HepG2 (cell line): ENCODE measurements at regions not wholly inside any gene's neighbourhood (a gene's known extent, or its start where the extent isn't known, plus 50 kb on each side); places are given as distances from the start of the nearest gene placed in this dataset.

Experiments used
- ATAC-seq: fragments of 200-7000 bp; cut with Tn5 transposase; 3 replicates; pipeline ENCODE4 v1.9.1; 2020; ENCODE audit warnings: mild to moderate bottlenecking, moderate library complexity
- BruUV-seq: library from RNA; stranded (reverse); fragments of 400-500 nt; replicated peaks from 2 replicates; lab custom pipeline; 2021; lab: Mats Ljungman, UMichigan
- CTCF ChIA-PET: fragments of 300-600 bp; formaldehyde crosslinking; extraction: SDS; loops from one replicate; lab custom pipeline; 2021; ENCODE audit warnings: low total read pairs, inconsistent platforms, low intra/inter-chr PET ratio; lab: Yijun Ruan, JAX
- POLR2A ChIA-PET: fragments of 350-600 bp; sonication (Branson Sonifier 250); formaldehyde crosslinking; loops from one replicate; lab custom pipeline; 2020; ENCODE audit warnings: antibody characterized with exemption, inconsistent platforms; lab: Yijun Ruan, JAX
- DNase-seq: peaks from one replicate; pipeline ENCODE4 v3.0.0-alpha.2; 2015; ENCODE audit warnings: low spot score
- FAIRE-seq: peaks from 3 replicates; lab custom pipeline; 2011; peaks lifted over from hg19 to GRCh38; lab: Jason Lieb, UNC
- H2AFZ ChIP-seq: one replicate; pipeline ENCODE4 v1.6.1; 2011; ENCODE audit warnings: low read length, inconsistent platforms
- H3K27ac ChIP-seq: fragments of 300-600 bp; 3 replicates; pipeline ENCODE4 v1.8.0; 2011; ENCODE audit warnings: mixed run types, mild to moderate bottlenecking, mixed read lengths, low read length, inconsistent platforms; ENCODE audit not compliant: insufficient read depth; ENCODE audit errors: extremely low read length
- H3K27me3 ChIP-seq, 2 experiments: fragments of 200-600 bp in 1 of 2; 2 replicates in 1 of 2; 3 replicates in 1 of 2; pipeline versions ENCODE4 v1.6.0 to v1.8.0; 2011; ENCODE audit warnings: low read length in 2 of 2, mild to moderate bottlenecking in 2 of 2, moderate library complexity in 2 of 2, inconsistent platforms in 1 of 2; ENCODE audit not compliant: insufficient read depth in 2 of 2, control insufficient read depth in 1 of 2
- H3K36me3 ChIP-seq, 2 experiments: fragments of 200-600 bp in 1 of 2; replicated peaks in 1 of 2; 2 replicates in 1 of 2; 3 replicates in 1 of 2; pipeline versions ENCODE4 v1.5.1 to v1.8.0; 2011; ENCODE audit warnings: low read length in 2 of 2, inconsistent platforms in 1 of 2; ENCODE audit not compliant: insufficient read depth in 2 of 2, control insufficient read depth in 1 of 2
- H3K4me1 ChIP-seq: 2 replicates; pipeline ENCODE4 v1.5.1; 2012; ENCODE audit warnings: low read length, inconsistent platforms; ENCODE audit not compliant: insufficient read depth
- H3K4me2 ChIP-seq: 2 replicates; pipeline ENCODE4 v1.6.0; 2011; ENCODE audit warnings: low read depth, low read length, inconsistent platforms
- H3K4me3 ChIP-seq, 3 experiments: fragments of 200-600 bp in 1 of 3; sonication (generic), shearing (Covaris generic) in 1 of 3; replicated peaks in 1 of 3; 2 replicates each; pipeline ENCODE4 v1.5.1; 2011 to 2016; ENCODE audit warnings: low read length in 3 of 3, inconsistent platforms in 2 of 3, low read depth in 2 of 3, mild to moderate bottlenecking in 2 of 3, control low read depth in 1 of 3, mixed read lengths in 1 of 3; ENCODE audit not compliant: insufficient read depth in 1 of 3
- H3K79me2 ChIP-seq: one replicate; pipeline ENCODE4 v1.6.1; 2011; ENCODE audit warnings: low read length, inconsistent platforms; ENCODE audit not compliant: insufficient read depth
- H3K9ac ChIP-seq: 2 replicates; pipeline ENCODE4 v1.6.0; 2011; ENCODE audit warnings: mild to moderate bottlenecking, low read depth, low read length, inconsistent platforms; ENCODE audit not compliant: insufficient read depth
- H3K9me3 ChIP-seq: 2 replicates; pipeline ENCODE4 v1.5.1; 2012; ENCODE audit warnings: mild to moderate bottlenecking, low read length
- H4K20me1 ChIP-seq: 2 replicates; pipeline ENCODE4 v1.6.0; 2011; ENCODE audit warnings: inconsistent platforms, mild to moderate bottlenecking, low read length, moderate library complexity; ENCODE audit not compliant: insufficient read depth
- AFF4 ChIP-seq: sonication (generic); formaldehyde crosslinking; IDR thresholded peaks from 2 replicates; pipeline ENCODE4 v1.4.0; 2020; ENCODE audit warnings: missing genetic modification reagents
- CREB1 ChIP-seq, 2 experiments: fragments of 450-650 bp in 1 of 2; IDR thresholded peaks; 2 replicates each; pipeline ENCODE4 v1.6.1; 2016 to 2017; ENCODE audit warnings: control low read depth in 1 of 2, mild to moderate bottlenecking in 1 of 2, missing compliant biosample characterization in 1 of 2, missing genetic modification characterization in 1 of 2
- DDIT3 ChIP-seq: sonication (generic); formaldehyde crosslinking; IDR thresholded peaks from 2 replicates; pipeline ENCODE4 v1.4.0; 2020; ENCODE audit warnings: mild to moderate bottlenecking, missing genetic modification reagents
- DMAP1 ChIP-seq: IDR thresholded peaks from 2 replicates; pipeline ENCODE4 v1.6.1; 2016
- MED8 ChIP-seq: sonication (generic); formaldehyde crosslinking; IDR thresholded peaks from 2 replicates; pipeline ENCODE4 v1.8.1; 2023; ENCODE audit warnings: mild to moderate bottlenecking, missing genetic modification reagents; ENCODE audit not compliant: insufficient replicate concordance
- RAD21 ChIP-seq: fragments of 450-650 bp; formaldehyde crosslinking; IDR thresholded peaks from 2 replicates; pipeline ENCODE4 v1.5.0; 2020; ENCODE audit warnings: mild to moderate bottlenecking
- RBM22 ChIP-seq: fragments of 200-400 bp; formaldehyde crosslinking; optimal IDR thresholded peaks from 2 replicates; pipeline ENCODE3; 2017; ENCODE audit warnings: mild to moderate bottlenecking, low read length, moderate library complexity
- SOX5 ChIP-seq: IDR thresholded peaks from 2 replicates; pipeline ENCODE4 v1.6.1; 2016; ENCODE audit warnings: borderline replicate concordance
- ZNF557 ChIP-seq: sonication (generic); formaldehyde crosslinking; IDR thresholded peaks from 2 replicates; pipeline ENCODE4 v1.4.0; 2020; ENCODE audit warnings: missing genetic modification reagents
- WGBS: methylation state at CpG from one replicate; pipeline ENCODE4 v1.1.6; 2017; ENCODE audit warnings: low lambda C conversion rate; 5-methylcytosine and 5-hydroxymethylcytosine counted together
- in situ Hi-C: cut with HindIII; loops from 2 replicates; pipeline ENCODE4 v1.10.0; 2017; ENCODE audit warnings: low pct_unique_long_range_greater_than_20kb; ENCODE audit not compliant: extremely low pct_ligation_motif_present
- intact Hi-C: fragments of 100-400 bp; cut with micrococcal nuclease; formaldehyde crosslinking; loops from one replicate; pipeline ENCODE4 v1.10.0; 2022; ENCODE audit not compliant: unreplicated experiment
- TF ChIP-seq, protein P1 (sequence below): sonication (generic); formaldehyde crosslinking; IDR thresholded peaks from 2 replicates; pipeline ENCODE4 v1.9.0; 2021; ENCODE audit warnings: missing genetic modification reagents, mild to moderate bottlenecking, borderline replicate concordance
- TF ChIP-seq, protein P2 (sequence below): sonication (generic); formaldehyde crosslinking; IDR thresholded peaks from 2 replicates; pipeline ENCODE4 v1.4.0; 2020; ENCODE audit warnings: missing genetic modification reagents
- TF ChIP-seq, protein P3 (sequence below): sonication (generic); formaldehyde crosslinking; IDR thresholded peaks from 2 replicates; pipeline ENCODE4 v1.5.0; 2020; ENCODE audit warnings: missing genetic modification reagents, mild to moderate bottlenecking, borderline replicate concordance

DNA sequence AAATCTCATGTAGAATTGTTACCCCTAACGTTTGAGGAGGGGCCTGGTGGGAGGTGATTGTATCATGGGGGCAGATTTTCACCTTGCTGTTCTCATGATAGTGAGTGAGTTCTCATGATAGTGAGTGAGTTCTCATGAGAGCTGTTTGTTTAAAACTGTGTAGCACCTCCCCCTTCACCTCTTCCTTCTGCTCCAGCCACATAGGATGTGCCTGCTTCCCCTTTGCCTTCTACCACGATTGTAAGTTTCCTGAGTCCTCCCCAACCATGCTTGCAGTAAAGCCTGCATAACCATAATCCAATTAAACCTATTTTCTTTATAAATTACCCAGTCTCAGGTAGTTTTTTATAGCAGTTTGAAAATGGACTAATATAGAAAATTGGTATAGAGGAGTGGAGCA is 1783.7 kb upstream of the CDH9 start:
- H3K9ac ChIP-seq, result no peak overlapping the region
- H2AFZ ChIP-seq, result no peak overlapping the region
- no peaks in the 10 kb centered on the region for H3K79me2 ChIP-seq
- H3K4me2 ChIP-seq, result no peak overlapping the region
- H3K4me1 ChIP-seq, result no peaks in the 10 kb centered on the region
- H3K4me3 ChIP-seq, result no peak overlapping the region
- no peaks in the 10 kb centered on the region for H3K36me3 ChIP-seq
- intact Hi-C loops, result no loop called here
- CTCF ChIA-PET, result no interaction called here
- FAIRE-seq (no peak), DNase-seq (no peak), ATAC-seq (no peak)
- no peaks in the 10 kb centered on the region for H3K27me3 ChIP-seq
- in situ Hi-C loops, result no loop called here
- WGBS, result 9% methylated on average over 2 of the region's 2 CpGs
- no TSS peak for BruUV-seq
- peaks cover 24% of the 10 kb centered on the region for H3K9me3 ChIP-seq
- H3K27ac ChIP-seq, result no peak overlapping the region
- no peaks in the 10 kb centered on the region for H4K20me1 ChIP-seq
- POLR2A ChIA-PET, result no interaction called here
- TF ChIP-seq ZNF557 (CRISPR knock-in tag), result no peak
- no peak for TF ChIP-seq MED8
- TF ChIP-seq CREB1 (IDR thresholded peaks at IDR 0.05), result no peak
- no peak for TF ChIP-seq CREB1 (CRISPR knock-in tag; IDR thresholded peaks at IDR 0.05)
- TF ChIP-seq DDIT3 (CRISPR knock-in tag), result no peak
- no peak for TF ChIP-seq RBM22
- TF ChIP-seq, protein P1, sequence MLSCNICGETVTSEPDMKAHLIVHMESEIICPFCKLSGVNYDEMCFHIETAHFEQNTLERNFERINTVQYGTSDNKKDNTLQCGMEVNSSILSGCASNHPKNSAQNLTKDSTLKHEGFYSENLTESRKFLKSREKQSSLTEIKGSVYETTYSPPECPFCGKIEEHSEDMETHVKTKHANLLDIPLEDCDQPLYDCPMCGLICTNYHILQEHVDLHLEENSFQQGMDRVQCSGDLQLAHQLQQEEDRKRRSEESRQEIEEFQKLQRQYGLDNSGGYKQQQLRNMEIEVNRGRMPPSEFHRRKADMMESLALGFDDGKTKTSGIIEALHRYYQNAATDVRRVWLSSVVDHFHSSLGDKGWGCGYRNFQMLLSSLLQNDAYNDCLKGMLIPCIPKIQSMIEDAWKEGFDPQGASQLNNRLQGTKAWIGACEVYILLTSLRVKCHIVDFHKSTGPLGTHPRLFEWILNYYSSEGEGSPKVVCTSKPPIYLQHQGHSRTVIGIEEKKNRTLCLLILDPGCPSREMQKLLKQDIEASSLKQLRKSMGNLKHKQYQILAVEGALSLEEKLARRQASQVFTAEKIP (CRISPR knock-in tag), result no peak
- TF ChIP-seq AFF4 (CRISPR knock-in tag), result no peak
- TF ChIP-seq, protein P2, sequence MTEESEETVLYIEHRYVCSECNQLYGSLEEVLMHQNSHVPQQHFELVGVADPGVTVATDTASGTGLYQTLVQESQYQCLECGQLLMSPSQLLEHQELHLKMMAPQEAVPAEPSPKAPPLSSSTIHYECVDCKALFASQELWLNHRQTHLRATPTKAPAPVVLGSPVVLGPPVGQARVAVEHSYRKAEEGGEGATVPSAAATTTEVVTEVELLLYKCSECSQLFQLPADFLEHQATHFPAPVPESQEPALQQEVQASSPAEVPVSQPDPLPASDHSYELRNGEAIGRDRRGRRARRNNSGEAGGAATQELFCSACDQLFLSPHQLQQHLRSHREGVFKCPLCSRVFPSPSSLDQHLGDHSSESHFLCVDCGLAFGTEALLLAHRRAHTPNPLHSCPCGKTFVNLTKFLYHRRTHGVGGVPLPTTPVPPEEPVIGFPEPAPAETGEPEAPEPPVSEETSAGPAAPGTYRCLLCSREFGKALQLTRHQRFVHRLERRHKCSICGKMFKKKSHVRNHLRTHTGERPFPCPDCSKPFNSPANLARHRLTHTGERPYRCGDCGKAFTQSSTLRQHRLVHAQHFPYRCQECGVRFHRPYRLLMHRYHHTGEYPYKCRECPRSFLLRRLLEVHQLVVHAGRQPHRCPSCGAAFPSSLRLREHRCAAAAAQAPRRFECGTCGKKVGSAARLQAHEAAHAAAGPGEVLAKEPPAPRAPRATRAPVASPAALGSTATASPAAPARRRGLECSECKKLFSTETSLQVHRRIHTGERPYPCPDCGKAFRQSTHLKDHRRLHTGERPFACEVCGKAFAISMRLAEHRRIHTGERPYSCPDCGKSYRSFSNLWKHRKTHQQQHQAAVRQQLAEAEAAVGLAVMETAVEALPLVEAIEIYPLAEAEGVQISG (CRISPR knock-in tag), result no peak
- no peak for TF ChIP-seq RAD21 (CRISPR knock-in tag)
- TF ChIP-seq, protein P3, sequence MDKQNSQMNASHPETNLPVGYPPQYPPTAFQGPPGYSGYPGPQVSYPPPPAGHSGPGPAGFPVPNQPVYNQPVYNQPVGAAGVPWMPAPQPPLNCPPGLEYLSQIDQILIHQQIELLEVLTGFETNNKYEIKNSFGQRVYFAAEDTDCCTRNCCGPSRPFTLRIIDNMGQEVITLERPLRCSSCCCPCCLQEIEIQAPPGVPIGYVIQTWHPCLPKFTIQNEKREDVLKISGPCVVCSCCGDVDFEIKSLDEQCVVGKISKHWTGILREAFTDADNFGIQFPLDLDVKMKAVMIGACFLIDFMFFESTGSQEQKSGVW (CRISPR knock-in tag), result no peak
- TF ChIP-seq SOX5 (CRISPR knock-in tag), result no peak
- TF ChIP-seq DMAP1 (CRISPR knock-in tag), result no peak
